MM.1S (cell line): ENCODE measurements at regions not wholly inside any gene's neighbourhood (a gene's known extent, or its start where the extent isn't known, plus 50 kb on each side); places are given as distances from the start of the nearest gene placed in this dataset.

Experiments used
- DNase-seq: peaks from one replicate; pipeline ENCODE4 v3.0.0-alpha.2; 2015
- H2AFZ ChIP-seq: fragments of 300-600 bp; sonication (generic); 2 replicates; pipeline ENCODE4 v1.6.0; 2016; ENCODE audit warnings: antibody characterized with exemption, low read length
- H3F3A ChIP-seq: fragments of 300-600 bp; sonication (generic); 2 replicates; pipeline ENCODE4 v1.6.1; 2016; ENCODE audit warnings: mild to moderate bottlenecking, antibody characterized with exemption, low read length, moderate library complexity, mixed read lengths; ENCODE audit not compliant: insufficient read depth
- H3K27ac ChIP-seq: fragments of 300-600 bp; sonication (generic); 2 replicates; pipeline ENCODE4 v1.5.1; 2016; ENCODE audit warnings: mild to moderate bottlenecking, low read length
- H3K27me3 ChIP-seq: fragments of 300-600 bp; sonication (generic); replicated peaks from 2 replicates; pipeline ENCODE4 v1.6.0; 2016; ENCODE audit warnings: low read length; ENCODE audit not compliant: insufficient read depth
- H3K36me3 ChIP-seq: fragments of 300-600 bp; sonication (generic); replicated peaks from 2 replicates; pipeline ENCODE4 v1.6.1; 2016; ENCODE audit warnings: mild to moderate bottlenecking, low read length, mixed read lengths; ENCODE audit not compliant: insufficient read depth
- H3K4me1 ChIP-seq: fragments of 300-600 bp; sonication (generic); 2 replicates; pipeline ENCODE4 v1.6.1; 2016; ENCODE audit warnings: low read length, mixed read lengths
- H3K4me2 ChIP-seq: fragments of 300-600 bp; sonication (generic); 2 replicates; pipeline ENCODE4 v1.6.0; 2016; ENCODE audit warnings: low read depth, low read length
- H3K4me3 ChIP-seq: fragments of 300-600 bp; sonication (generic); 2 replicates; pipeline ENCODE4 v1.5.1; 2016; ENCODE audit warnings: low read length, mixed read lengths
- H3K79me2 ChIP-seq: fragments of 300-600 bp; sonication (generic); 2 replicates; pipeline ENCODE4 v1.6.1; 2016; ENCODE audit warnings: mixed run types, low read length, mixed read lengths
- H3K9ac ChIP-seq: fragments of 300-600 bp; sonication (generic); 2 replicates; pipeline ENCODE4 v1.6.1; 2016; ENCODE audit warnings: low read length, mixed read lengths
- H3K9me2 ChIP-seq: fragments of 300-600 bp; sonication (generic); replicated peaks from 2 replicates; pipeline ENCODE4 v1.6.1; 2016; ENCODE audit warnings: mild to moderate bottlenecking, low read length, mixed read lengths; ENCODE audit not compliant: insufficient read depth
- H3K9me3 ChIP-seq: fragments of 300-600 bp; sonication (generic); replicated peaks from 2 replicates; pipeline ENCODE4 v1.6.1; 2016; ENCODE audit warnings: mild to moderate bottlenecking, low read length, mixed read lengths; ENCODE audit not compliant: insufficient read depth
- H4K20me1 ChIP-seq: fragments of 300-600 bp; sonication (generic); 2 replicates; pipeline ENCODE4 v1.6.1; 2016; ENCODE audit warnings: mild to moderate bottlenecking, low read length, moderate library complexity, mixed read lengths; ENCODE audit not compliant: insufficient read depth
- EZH2 ChIP-seq: fragments of 300-600 bp; sonication (generic); optimal IDR thresholded peaks from 2 replicates; pipeline ENCODE3; 2017; ENCODE audit warnings: low read depth, mild to moderate bottlenecking, antibody characterized with exemption, low read length, mixed read lengths
- EZH2phosphoT487 ChIP-seq: fragments of 300-600 bp; sonication (generic); IDR thresholded peaks from 2 replicates; pipeline ENCODE4 v1.6.1; 2018; ENCODE audit warnings: antibody characterized with exemption, low read length
- TF ChIP-seq, protein P1 (sequence below): fragments of 300-600 bp; sonication (generic); IDR thresholded peaks from 2 replicates; pipeline ENCODE4 v1.5.1; 2016; ENCODE audit warnings: antibody characterized with exemption, low read length, mixed read lengths

DNA sequence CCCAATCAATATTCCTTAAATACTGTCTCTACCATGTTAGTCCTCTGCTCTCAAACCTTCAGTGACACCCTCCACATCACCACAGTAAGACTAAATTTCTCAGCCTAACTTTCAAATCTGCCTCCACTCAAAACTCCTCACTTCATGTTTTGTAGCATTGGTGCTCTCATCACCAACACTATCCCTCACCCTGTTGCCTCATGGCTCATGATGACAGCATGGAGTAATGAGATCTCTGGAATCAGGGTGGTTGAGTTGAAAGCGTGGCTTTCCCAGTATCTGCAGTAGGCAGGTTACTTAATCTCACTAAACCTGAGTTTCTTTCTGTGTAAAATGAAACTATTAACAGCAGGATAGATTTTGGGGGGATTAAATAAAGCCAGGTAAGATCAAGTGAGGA lies 621.4 kb downstream of the NYAP2 start:
- no peak overlapping the region for H3K9ac ChIP-seq
- H3K79me2 ChIP-seq, result no peaks in the 10 kb centered on the region
- H3K9me3 ChIP-seq, result no peaks in the 10 kb centered on the region
- no peaks in the 10 kb centered on the region for H3F3A ChIP-seq
- H4K20me1 ChIP-seq, result no peaks in the 10 kb centered on the region
- no peaks in the 10 kb centered on the region for H3K9me2 ChIP-seq
- no peak overlapping the region for H3K4me3 ChIP-seq
- no peak overlapping the region for H3K27ac ChIP-seq
- DNase-seq, result no peak
- H3K4me1 ChIP-seq, result no peaks in the 10 kb centered on the region
- H3K4me2 ChIP-seq, result no peak overlapping the region
- no peak overlapping the region for H2AFZ ChIP-seq
- H3K27me3 ChIP-seq, result no peaks in the 10 kb centered on the region
- no peaks in the 10 kb centered on the region for H3K36me3 ChIP-seq
- TF ChIP-seq EZH2phosphoT487 (no peak), EZH2 (no peak)
- TF ChIP-seq, protein P1, sequence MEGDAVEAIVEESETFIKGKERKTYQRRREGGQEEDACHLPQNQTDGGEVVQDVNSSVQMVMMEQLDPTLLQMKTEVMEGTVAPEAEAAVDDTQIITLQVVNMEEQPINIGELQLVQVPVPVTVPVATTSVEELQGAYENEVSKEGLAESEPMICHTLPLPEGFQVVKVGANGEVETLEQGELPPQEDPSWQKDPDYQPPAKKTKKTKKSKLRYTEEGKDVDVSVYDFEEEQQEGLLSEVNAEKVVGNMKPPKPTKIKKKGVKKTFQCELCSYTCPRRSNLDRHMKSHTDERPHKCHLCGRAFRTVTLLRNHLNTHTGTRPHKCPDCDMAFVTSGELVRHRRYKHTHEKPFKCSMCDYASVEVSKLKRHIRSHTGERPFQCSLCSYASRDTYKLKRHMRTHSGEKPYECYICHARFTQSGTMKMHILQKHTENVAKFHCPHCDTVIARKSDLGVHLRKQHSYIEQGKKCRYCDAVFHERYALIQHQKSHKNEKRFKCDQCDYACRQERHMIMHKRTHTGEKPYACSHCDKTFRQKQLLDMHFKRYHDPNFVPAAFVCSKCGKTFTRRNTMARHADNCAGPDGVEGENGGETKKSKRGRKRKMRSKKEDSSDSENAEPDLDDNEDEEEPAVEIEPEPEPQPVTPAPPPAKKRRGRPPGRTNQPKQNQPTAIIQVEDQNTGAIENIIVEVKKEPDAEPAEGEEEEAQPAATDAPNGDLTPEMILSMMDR, result no peak

DNA sequence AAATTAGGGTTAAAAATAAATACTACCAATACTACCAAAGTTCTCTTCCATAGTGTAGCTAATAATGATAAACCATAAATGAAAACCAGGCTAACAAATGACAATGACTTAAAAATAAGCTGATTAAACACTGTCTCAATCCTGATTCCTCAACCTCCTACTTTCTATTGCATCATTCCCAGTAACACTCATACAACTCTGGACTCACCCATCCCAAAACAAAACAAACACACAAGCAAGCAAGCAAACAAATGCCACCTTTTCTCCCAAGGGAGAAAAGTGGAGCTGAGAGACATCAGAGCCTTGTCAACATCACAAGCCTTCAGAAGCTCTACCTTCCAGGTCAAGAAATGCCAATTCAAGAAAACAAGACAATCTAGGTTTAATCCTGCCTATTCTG lies 620.7 kb downstream of the NYAP2 start:
- Histone ChIP-seq H3K79me2 (no peaks in the 10 kb centered on the region), H2AFZ (no peak overlapping the region), H3K27ac (no peak overlapping the region), H3K4me1 (no peaks in the 10 kb centered on the region), H3K9me2 (no peaks in the 10 kb centered on the region), H4K20me1 (no peaks in the 10 kb centered on the region), H3F3A (no peaks in the 10 kb centered on the region), H3K4me2 (no peak overlapping the region), H3K27me3 (no peaks in the 10 kb centered on the region), H3K36me3 (no peaks in the 10 kb centered on the region), H3K4me3 (no peak overlapping the region), H3K9ac (no peak overlapping the region), H3K9me3 (no peaks in the 10 kb centered on the region)
- TF ChIP-seq EZH2, result no peak
- DNase-seq, result no peak

DNA sequence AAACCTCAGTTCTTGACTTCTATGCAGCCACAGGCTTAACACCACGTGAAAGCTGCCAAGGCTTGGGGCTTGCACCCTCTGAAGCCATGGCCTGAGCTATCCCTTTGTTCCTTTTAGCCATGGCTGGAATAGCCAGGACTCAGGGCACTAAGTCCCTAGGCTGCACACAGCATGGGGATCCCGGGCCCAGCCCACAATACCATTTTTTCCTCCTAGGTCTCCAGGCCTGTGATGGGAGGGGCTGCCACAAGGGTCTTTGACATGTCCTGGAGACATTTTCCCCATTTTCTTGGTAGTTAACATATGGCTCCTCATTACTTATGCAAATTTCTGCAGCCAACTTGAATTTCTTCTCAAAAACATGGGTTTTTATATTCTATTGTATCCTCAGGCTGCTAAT lies 619.1 kb downstream of the NYAP2 start:
- no peaks in the 10 kb centered on the region for H3K4me1 ChIP-seq
- no peak for DNase-seq
- H3K27ac ChIP-seq, result no peak overlapping the region
- H3K79me2 ChIP-seq, result no peaks in the 10 kb centered on the region
- H3K4me2 ChIP-seq, result no peak overlapping the region
- H3F3A ChIP-seq, result no peaks in the 10 kb centered on the region
- no peaks in the 10 kb centered on the region for H3K9me3 ChIP-seq
- TF ChIP-seq EZH2 (no peak), EZH2phosphoT487 (no peak)
- TF ChIP-seq, protein P1, result no peak
- H3K9ac ChIP-seq, result no peak overlapping the region
- no peaks in the 10 kb centered on the region for H3K9me2 ChIP-seq
- H2AFZ ChIP-seq, result no peak overlapping the region
- H3K36me3 ChIP-seq, result no peaks in the 10 kb centered on the region
- no peak overlapping the region for H3K4me3 ChIP-seq
- no peaks in the 10 kb centered on the region for H3K27me3 ChIP-seq
- H4K20me1 ChIP-seq, result no peaks in the 10 kb centered on the region

DNA sequence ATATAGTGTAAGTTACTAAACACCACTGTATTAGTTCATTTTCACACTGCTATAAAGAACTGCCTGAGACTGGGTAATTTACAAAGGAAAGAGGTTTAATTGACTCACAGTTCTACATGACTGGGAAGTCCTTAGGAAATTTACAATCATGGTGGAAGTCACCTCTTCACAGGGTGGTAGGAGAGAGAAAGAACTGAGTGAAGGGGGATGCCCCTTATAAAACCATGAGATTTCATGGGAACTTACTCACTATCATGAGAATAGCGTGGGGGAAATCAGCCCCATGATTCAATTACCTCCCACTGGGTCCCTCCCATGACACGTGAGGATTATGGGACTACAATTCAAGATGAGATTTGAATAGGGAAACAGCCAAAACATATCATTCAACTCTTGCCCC lies 618.0 kb downstream of the NYAP2 start:
- H3K27ac ChIP-seq, result no peak overlapping the region
- H3F3A ChIP-seq, result no peaks in the 10 kb centered on the region
- no peak overlapping the region for H2AFZ ChIP-seq
- no peak for DNase-seq
- H3K27me3 ChIP-seq, result no peaks in the 10 kb centered on the region
- no peaks in the 10 kb centered on the region for H3K4me1 ChIP-seq
- H3K9me3 ChIP-seq, result no peaks in the 10 kb centered on the region
- H3K9ac ChIP-seq, result no peak overlapping the region
- no peaks in the 10 kb centered on the region for H4K20me1 ChIP-seq
- no peak overlapping the region for H3K4me2 ChIP-seq
- H3K9me2 ChIP-seq, result no peaks in the 10 kb centered on the region
- no peak overlapping the region for H3K4me3 ChIP-seq
- TF ChIP-seq EZH2phosphoT487 (no peak), EZH2 (no peak)
- TF ChIP-seq, protein P1, result no peak
- H3K79me2 ChIP-seq, result no peaks in the 10 kb centered on the region
- no peaks in the 10 kb centered on the region for H3K36me3 ChIP-seq
